Endothelial cell of umbilical vein (primary cell): ENCODE measurements at regions not wholly inside any gene's neighbourhood (a gene's known extent, or its start where the extent isn't known, plus 50 kb on each side); places are given as distances from the start of the nearest gene placed in this dataset.

Experiments used
- BruUV-seq: library from RNA; stranded (reverse); fragments of 400-500 nt; replicated peaks from 2 replicates; lab custom pipeline; 2021; lab: Mats Ljungman, UMichigan
- CTCF ChIA-PET: fragments of 300-600, 350-600 bp; sonication (Branson Sonifier 250); formaldehyde crosslinking; loops from one replicate; lab custom pipeline; 2021; ENCODE audit warnings: antibody characterized with exemption, inconsistent platforms; lab: Charles Lee
- POLR2A ChIA-PET: fragments of 300-600, 350-600 bp; sonication (Branson Sonifier 250); formaldehyde crosslinking; loops from one replicate; lab custom pipeline; 2021; ENCODE audit warnings: antibody characterized with exemption, inconsistent platforms; lab: Charles Lee
- DNase-seq: peaks from one replicate; pipeline ENCODE4 v3.0.0-alpha.2; 2011; ENCODE audit warnings: low read depth, low spot score
- FAIRE-seq: peaks from 2 replicates; lab custom pipeline; 2011; peaks lifted over from hg19 to GRCh38; lab: Jason Lieb, UNC
- H2AFZ ChIP-seq: 2 replicates; pipeline ENCODE4 v1.6.0; 2012; ENCODE audit warnings: low read depth, low read length, control low read depth, inconsistent platforms
- H3K27ac ChIP-seq: 2 replicates; pipeline ENCODE4 v1.5.1; 2011; ENCODE audit warnings: low read depth, mild to moderate bottlenecking, control low read depth, low read length, moderate library complexity; ENCODE audit not compliant: insufficient read depth
- H3K27me3 ChIP-seq, 2 experiments: 2 replicates each; pipeline versions ENCODE4 v1.6.0 to v1.6.1; 2011; ENCODE audit warnings: low read length in 2 of 2, mixed read lengths in 1 of 2; ENCODE audit not compliant: control insufficient read depth in 2 of 2, insufficient read depth in 2 of 2
- H3K36me3 ChIP-seq, 2 experiments: 2 replicates in 1 of 2; 3 replicates in 1 of 2; pipeline ENCODE4 v1.5.1; 2011; ENCODE audit warnings: low read length in 2 of 2, mild to moderate bottlenecking in 1 of 2, moderate library complexity in 1 of 2; ENCODE audit not compliant: control insufficient read depth in 2 of 2, insufficient read depth in 2 of 2; ENCODE audit errors: extremely low read depth in 1 of 2
- H3K4me1 ChIP-seq: 3 replicates; pipeline ENCODE4 v1.5.1; 2011; ENCODE audit warnings: mild to moderate bottlenecking, low read length; ENCODE audit not compliant: control insufficient read depth, insufficient read depth; ENCODE audit errors: extremely low read depth
- H3K4me2 ChIP-seq: 2 replicates; pipeline ENCODE4 v1.6.1; 2011; ENCODE audit warnings: low read length, control low read depth, mixed read lengths; ENCODE audit not compliant: insufficient read depth
- H3K4me3 ChIP-seq, 3 experiments: fragments of 200-600 bp in 1 of 3; sonication (generic), shearing (Covaris generic) in 1 of 3; replicated peaks in 1 of 3; 2 replicates each; pipeline ENCODE4 v1.5.1; 2011 to 2016; ENCODE audit warnings: control low read depth in 3 of 3, low read length in 3 of 3, mild to moderate bottlenecking in 2 of 3, inconsistent platforms in 1 of 3, low read depth in 1 of 3, moderate library complexity in 1 of 3; ENCODE audit not compliant: insufficient read depth in 1 of 3
- H3K79me2 ChIP-seq: 2 replicates; pipeline ENCODE4 v1.6.0; 2012; ENCODE audit warnings: low read length, inconsistent platforms; ENCODE audit not compliant: control insufficient read depth, insufficient read depth
- H3K9ac ChIP-seq: replicated peaks from 2 replicates; pipeline ENCODE3; 2011; ENCODE audit warnings: low read length, control low read depth; ENCODE audit not compliant: insufficient read depth; ENCODE audit errors: extremely low read depth
- H3K9me1 ChIP-seq: replicated peaks from 3 replicates; pipeline ENCODE4 v1.6.0; 2011; ENCODE audit warnings: mild to moderate bottlenecking, low read length; ENCODE audit not compliant: control insufficient read depth, insufficient read depth; ENCODE audit errors: extremely low read depth
- H3K9me3 ChIP-seq: replicated peaks from 2 replicates; pipeline ENCODE4 v1.5.1; 2012; ENCODE audit warnings: low read length, inconsistent platforms; ENCODE audit not compliant: control insufficient read depth, insufficient read depth
- H4K20me1 ChIP-seq: replicated peaks from 2 replicates; pipeline ENCODE3; 2011; ENCODE audit warnings: mild to moderate bottlenecking, low read length; ENCODE audit not compliant: control insufficient read depth, insufficient read depth; ENCODE audit errors: extremely low read depth
- CTCF ChIP-seq, 2 donors: IDR thresholded peaks; 1 replicate in 1 of 2; 2 replicates in 1 of 2; pipeline ENCODE4 v1.5.1; 2011; ENCODE audit warnings: low read length in 2 of 2, mild to moderate bottlenecking in 2 of 2, moderate library complexity in 2 of 2, control low read depth in 1 of 2, inconsistent platforms in 1 of 2, low read depth in 1 of 2; ENCODE audit not compliant: insufficient read depth in 1 of 2; ENCODE audit errors: extremely low read depth in 1 of 2
- EZH2 ChIP-seq: IDR thresholded peaks from 2 replicates; pipeline ENCODE4 v1.6.1; 2012; ENCODE audit warnings: borderline replicate concordance, low read depth, mild to moderate bottlenecking, moderate library complexity, low read length, inconsistent platforms; ENCODE audit not compliant: severe bottlenecking
- FOS ChIP-seq: IDR thresholded peaks from 2 replicates; pipeline ENCODE4 v1.6.1; 2011; ENCODE audit warnings: mild to moderate bottlenecking, low read length, moderate library complexity, borderline replicate concordance; ENCODE audit not compliant: insufficient read depth
- GATA2 ChIP-seq: IDR thresholded peaks from 2 replicates; pipeline ENCODE4 v1.7.0; 2011; ENCODE audit warnings: low read depth, mild to moderate bottlenecking, moderate library complexity, mixed read lengths, low read length; ENCODE audit not compliant: insufficient read length, insufficient read depth
- JUN ChIP-seq: IDR thresholded peaks from 2 replicates; pipeline ENCODE4 v1.6.1; 2011; ENCODE audit warnings: borderline replicate concordance, low read depth; ENCODE audit not compliant: insufficient read length, insufficient read depth
- MYC ChIP-seq: IDR thresholded peaks from one replicate; pipeline ENCODE4 v1.6.1; 2011; ENCODE audit warnings: mild to moderate bottlenecking, low read depth, low read length
- POLR2A ChIP-seq: IDR thresholded peaks from 2 replicates; pipeline ENCODE4 v1.6.1; 2012; ENCODE audit warnings: low read depth, mild to moderate bottlenecking, control low read depth, low read length
- POLR2AphosphoS5 ChIP-seq: IDR thresholded peaks from 2 replicates; pipeline ENCODE4 v1.6.1; 2012; ENCODE audit warnings: low read depth, mild to moderate bottlenecking, control low read depth, low read length, moderate library complexity; ENCODE audit not compliant: insufficient read depth
- dilution Hi-C: fragments of 300-500 bp; cut with MboI; formaldehyde crosslinking; loops from one replicate; pipeline ENCODE4 v1.15.0; 2019; ENCODE audit warnings: low sequenced_read_pairs; ENCODE audit not compliant: extremely low pct_ligation_motif_present
- intact Hi-C: fragments of 100-400 bp; cut with micrococcal nuclease; formaldehyde crosslinking; loops from one replicate; pipeline ENCODE4 v1.10.0; 2022
- TF ChIP-seq, protein P1 (sequence below): IDR thresholded peaks from 2 replicates; pipeline ENCODE4 v1.6.1; 2011; ENCODE audit not compliant: insufficient read depth, insufficient read length

GRCh38 chr5:68886814-68887213 lies 207.0 kb upstream of the SLC30A5 start:
- no peak overlapping the region for H3K27ac ChIP-seq
- H2AFZ ChIP-seq = no peak overlapping the region
- dilution Hi-C loops (no loop called here), intact Hi-C loops (no loop called here)
- no peak overlapping the region for H3K4me3 ChIP-seq
- H3K9me1 ChIP-seq = no peaks in the 10 kb centered on the region
- no peak overlapping the region for H3K4me2 ChIP-seq
- H3K4me1 ChIP-seq = no peaks in the 10 kb centered on the region
- BruUV-seq = no TSS peak
- H3K79me2 ChIP-seq = no peaks in the 10 kb centered on the region
- H4K20me1 ChIP-seq = no peaks in the 10 kb centered on the region
- CTCF ChIA-PET = no interaction called here
- no peaks in the 10 kb centered on the region for H3K9me3 ChIP-seq
- POLR2A ChIA-PET = no interaction called here
- H3K27me3 ChIP-seq = no peaks in the 10 kb centered on the region
- TF ChIP-seq EZH2 (no peak), POLR2A (no peak), JUN (no peak), POLR2AphosphoS5 (no peak), GATA2 (no peak)
- no peak for DNase-seq
- no peak for FAIRE-seq
- no peaks in the 10 kb centered on the region for H3K36me3 ChIP-seq
- no peak overlapping the region for H3K9ac ChIP-seq

DNA sequence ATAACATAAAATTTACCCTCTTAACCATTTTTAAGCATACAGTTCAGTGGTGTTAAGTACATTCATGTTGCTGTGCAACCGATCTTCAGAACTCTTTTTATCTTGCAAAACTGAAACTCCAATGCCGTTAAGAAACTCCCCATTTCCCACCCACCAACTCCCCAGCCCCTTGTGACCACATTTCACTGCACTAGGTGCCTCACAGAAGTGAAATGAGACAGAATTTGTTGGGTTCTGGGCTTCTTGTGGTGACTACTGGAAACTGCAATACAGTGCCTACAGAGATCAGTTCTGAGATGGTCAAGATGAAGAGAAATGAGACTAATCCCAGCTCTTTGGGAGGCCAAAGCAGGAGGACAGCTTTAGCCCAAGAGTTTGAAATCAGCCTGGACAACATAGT lies 202.1 kb upstream of the SLC30A5 start:
- no peaks in the 10 kb centered on the region for H3K9me3 ChIP-seq
- H3K4me2 ChIP-seq = no peak overlapping the region
- dilution Hi-C loops (no loop called here), intact Hi-C loops (no loop called here)
- BruUV-seq = no TSS peak
- H3K9ac ChIP-seq = no peak overlapping the region
- H3K9me1 ChIP-seq = no peaks in the 10 kb centered on the region
- H3K36me3 ChIP-seq = no peaks in the 10 kb centered on the region
- H3K4me3 ChIP-seq = no peak overlapping the region
- H3K79me2 ChIP-seq = no peaks in the 10 kb centered on the region
- no peak for FAIRE-seq
- ChIA-PET CTCF (no interaction called here), POLR2A (no interaction called here)
- no peaks in the 10 kb centered on the region for H4K20me1 ChIP-seq
- H3K27ac ChIP-seq = no peak overlapping the region
- H3K27me3 ChIP-seq = no peaks in the 10 kb centered on the region
- no peak overlapping the region for H2AFZ ChIP-seq
- no peaks in the 10 kb centered on the region for H3K4me1 ChIP-seq
- TF ChIP-seq MYC (no peak), JUN (no peak), POLR2A (no peak), CTCF (IDR thresholded peaks at IDR 0.05; ENCODE audit: extremely low read depth in 1 of 2, insufficient read depth in 1 of 2, low read depth in 1 of 2, low read length in 2 of 2) (no peak), GATA2 (no peak), EZH2 (no peak), POLR2AphosphoS5 (no peak), FOS (no peak)
- TF ChIP-seq, protein P1, sequence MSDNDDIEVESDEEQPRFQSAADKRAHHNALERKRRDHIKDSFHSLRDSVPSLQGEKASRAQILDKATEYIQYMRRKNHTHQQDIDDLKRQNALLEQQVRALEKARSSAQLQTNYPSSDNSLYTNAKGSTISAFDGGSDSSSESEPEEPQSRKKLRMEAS = no peak
- no peak for DNase-seq
